Right forelimb (tissue), 1 donor: ENCODE measurements at regions not wholly inside any gene's neighbourhood (a gene's known extent, or its start where the extent isn't known, plus 50 kb on each side); places are given as distances from the start of the nearest gene placed in this dataset.

ENCODE experiments used
- DNase-seq: peaks from one replicate; pipeline ENCODE4 v3.0.0-alpha.2; 2018

- DNase-seq: no peak
Observed at GRCh38 chr5:172525307-172525995, 71.1 kb upstream of the SH3PXD2B start.

GRCh38 chr5:172524573-172525021 lies 70.3 kb upstream of the SH3PXD2B start:
- DNase-seq: no peak

- DNase-seq: peak; percentile 18
Observed at GRCh38 chr5:172523146-172523745, 68.9 kb upstream of the SH3PXD2B start.

DNA sequence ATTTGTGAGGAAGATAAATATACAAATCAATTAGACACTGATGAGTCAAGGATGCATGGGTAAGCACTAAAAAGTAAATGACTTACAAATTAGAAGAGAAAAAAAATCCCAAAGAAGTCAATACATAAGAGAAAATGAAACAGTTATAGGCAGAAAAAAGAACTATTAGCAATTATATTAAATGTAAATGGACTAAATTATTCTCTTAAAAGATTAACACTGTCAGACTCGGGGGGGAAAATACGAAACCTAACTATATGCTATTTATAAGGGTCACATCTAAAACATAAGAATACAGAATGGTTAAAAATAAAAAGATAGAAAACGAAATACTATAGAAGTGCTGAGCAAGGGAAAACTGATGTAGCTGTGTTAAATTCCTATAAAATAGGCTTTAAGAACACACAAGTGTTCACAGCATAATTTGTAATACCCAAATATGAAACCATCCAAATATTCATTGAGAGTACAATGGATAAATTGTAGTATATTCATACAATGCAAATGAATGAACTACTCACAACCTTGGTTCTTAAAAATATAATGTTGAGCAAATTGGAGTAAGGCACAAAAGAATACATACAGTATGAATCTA lies 67.1 kb upstream of the SH3PXD2B start:
- DNase-seq: no peak

- DNase-seq: no peak
Observed at GRCh38 chr5:172511952-172512351, 57.6 kb upstream of the SH3PXD2B start.

- peak; percentile 42 for DNase-seq
Observed at GRCh38 chr5:172509405-172509781, 55.1 kb upstream of the SH3PXD2B start.

DNA sequence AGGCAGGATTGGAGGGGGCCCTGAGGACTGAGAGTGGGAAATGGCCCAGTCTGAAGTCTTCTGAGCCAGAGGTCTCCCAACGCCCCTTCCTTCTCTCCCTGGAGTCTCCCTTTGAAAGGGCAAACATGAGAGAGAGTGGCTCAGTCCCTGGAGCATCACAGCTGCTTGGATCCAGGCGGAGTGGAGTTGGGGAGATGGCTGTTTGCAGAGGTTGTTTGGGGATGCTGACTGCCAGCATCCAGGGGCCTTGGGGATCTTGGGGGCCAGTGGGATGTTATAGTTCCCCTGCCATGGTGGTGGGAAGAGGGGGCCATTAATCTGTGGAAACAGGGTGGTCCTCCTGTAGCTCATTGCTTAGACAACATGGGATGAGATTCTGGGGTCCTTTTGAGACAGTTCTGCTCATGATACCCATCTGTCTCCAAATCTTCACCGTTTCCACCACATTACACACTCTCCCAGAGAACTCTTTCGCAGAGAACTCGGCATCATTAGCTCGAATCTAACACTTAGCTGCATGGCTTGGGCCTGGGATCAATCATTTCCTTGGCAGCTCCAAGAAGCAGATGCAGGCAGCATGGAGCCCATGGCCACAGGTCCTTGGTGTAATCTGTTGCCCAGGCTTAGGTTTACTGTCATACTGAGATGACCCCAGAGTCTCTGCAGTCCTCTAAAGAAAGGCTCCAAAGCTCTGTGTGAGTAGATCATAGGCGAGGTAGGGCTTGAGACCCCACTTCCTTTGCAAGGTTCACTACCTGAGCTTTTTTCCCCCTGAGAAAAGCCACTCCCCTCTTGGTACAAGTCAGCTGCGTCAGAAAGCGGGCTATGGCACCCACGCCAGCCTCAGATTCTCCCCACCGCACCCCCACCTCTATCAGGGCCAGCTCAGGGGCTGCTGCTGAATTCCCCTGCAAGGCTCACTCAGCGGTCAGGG lies 54.4 kb upstream of the SH3PXD2B start:
- peak; percentile 24 for DNase-seq

GRCh38 chr5:172507485-172507884 lies 53.2 kb upstream of the SH3PXD2B start:
- DNase-seq: peak; percentile 20

DNA sequence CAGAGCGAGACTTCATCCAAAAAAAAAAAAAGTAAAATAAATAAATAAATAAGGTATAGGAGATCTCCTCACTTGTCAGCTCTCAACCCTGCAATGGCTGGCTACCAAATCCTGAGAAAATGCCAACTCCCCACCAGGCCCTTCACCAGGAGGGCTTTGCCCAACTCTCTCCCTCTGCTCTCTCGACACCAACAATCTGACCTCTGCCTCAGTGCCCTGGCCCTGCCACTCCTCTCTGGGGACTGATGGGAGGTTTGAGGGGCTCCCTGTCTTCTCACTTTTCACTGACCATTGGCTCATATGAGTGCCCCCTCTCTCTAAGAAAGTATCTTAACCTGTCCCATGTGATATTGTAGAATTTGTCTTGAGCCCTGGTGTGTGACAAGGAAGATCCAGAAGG lies 52.6 kb upstream of the SH3PXD2B start:
- no peak for DNase-seq

DNA sequence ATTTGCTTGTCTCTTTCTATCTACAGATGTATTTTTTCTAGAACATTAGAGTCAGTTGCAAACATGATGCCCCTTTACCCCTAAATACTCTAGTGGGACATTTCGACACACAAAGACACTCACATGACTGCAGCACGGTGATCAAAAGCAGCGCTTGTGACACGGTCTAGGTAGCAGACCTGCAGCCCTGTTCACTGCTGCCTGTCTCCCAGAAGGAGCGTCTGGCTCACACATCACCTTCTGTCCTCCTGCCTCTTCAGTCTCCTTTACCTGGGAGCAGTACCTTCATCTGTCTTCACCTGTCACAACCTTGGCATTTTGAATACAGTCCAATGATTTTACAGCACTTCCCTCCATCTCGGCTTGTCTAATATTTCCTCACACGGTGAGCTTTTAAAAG lies 51.9 kb upstream of the SH3PXD2B start:
- DNase-seq: peak; percentile 26

DNA sequence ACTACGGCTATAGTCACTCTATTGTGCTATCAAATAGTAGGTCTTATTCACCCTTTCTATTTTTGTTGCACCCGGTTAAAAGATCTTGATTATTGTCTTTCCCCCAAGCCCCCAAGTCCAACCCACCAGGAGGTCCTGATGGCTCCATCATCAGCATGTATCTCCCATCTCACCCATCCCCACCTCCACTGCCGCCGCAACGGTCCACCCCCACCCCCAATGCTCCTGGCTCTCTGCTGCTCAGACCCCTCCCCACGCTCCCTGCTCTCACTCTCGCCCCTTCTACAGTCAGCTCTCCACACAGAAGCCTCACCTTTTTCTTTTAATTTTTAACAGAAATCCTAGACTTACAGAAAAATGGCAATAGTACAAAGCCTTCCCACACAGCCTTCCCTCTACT lies 51.5 kb upstream of the SH3PXD2B start:
- peak; percentile 38 for DNase-seq

- peak; percentile 36 for DNase-seq
Observed at GRCh38 chr5:172505403-172505759, 51.1 kb upstream of the SH3PXD2B start.

DNA sequence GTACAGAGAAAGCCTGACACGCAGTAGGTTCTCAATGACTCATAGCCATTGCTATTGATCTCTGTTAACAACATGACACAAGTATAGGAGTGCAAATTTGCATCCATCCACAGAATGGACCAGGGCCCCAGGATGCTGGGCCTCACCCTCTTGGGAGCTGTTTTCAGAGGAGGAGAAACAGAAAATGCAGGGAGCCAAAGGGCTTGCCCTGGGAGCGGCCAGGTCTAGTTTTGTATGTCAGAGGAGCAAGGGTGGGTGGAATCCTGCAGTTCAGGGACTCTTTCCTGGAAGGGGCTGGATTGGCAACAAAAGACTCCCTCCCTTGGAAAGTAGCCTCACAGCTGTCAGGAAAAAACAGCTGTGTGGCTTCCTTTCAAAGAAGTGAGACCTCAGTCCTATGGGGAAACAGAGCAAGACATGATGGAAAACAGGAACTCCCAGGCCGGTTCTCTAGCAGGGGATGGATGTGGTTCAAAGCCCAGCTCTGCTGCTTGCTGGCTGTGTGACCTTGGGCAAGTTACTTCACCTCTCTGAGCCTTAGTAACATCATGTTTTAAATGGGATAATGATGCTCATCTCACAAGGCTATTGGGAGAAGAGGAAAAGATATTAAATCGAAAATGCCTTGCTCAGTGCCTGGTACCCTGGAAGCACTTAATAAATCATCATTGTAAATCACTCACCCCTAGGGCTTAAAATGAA lies 50.5 kb upstream of the SH3PXD2B start:
- DNase-seq: peak; percentile 74

DNA sequence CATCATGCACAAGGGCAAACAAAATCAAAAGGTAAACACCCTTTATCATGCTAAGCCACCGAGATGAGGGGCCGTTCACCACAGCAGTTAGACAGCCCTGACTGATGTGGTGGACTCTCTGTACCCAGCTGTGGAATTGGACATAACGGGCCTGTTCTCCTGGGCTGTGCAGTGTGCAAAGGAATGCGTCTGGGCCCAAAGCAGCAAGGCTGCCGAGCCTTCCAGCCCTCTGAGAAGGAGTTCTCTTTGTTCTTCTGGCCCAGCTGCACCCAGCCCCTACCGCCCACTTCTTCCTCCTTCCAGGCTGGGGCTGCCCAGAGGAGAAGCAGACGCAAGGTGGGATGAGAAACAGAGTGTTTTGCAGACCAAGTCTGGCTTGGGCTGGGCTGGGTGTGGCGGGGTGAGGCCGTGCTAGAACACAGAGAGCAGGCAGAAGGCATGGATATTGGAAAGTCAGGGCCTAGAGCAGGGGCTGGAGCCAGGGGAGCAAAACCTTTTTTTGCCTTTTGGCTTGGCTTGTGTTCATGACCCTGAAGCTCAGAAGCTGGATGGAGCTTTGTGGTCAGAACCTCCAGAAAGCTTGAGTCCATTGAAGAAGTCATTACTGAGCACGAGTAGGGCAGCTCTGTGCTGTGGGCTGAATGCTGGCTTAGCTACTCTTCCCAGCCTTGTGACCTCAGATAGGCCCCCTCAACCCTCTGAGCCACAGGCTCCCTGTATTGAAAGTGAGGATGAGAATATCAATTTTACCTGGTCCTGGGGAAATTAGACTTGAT lies 49.8 kb upstream of the SH3PXD2B start:
- peak; percentile 63 for DNase-seq
